MCF 10A (cell line): ENCODE measurements at regions not wholly inside any gene's neighbourhood (a gene's known extent, or its start where the extent isn't known, plus 50 kb on each side); places are given as distances from the start of the nearest gene placed in this dataset.

ENCODE experiments used
- BruUV-seq: library from RNA; stranded (reverse); fragments of 400-500 nt; replicated peaks from 2 replicates; lab custom pipeline; 2021; lab: Mats Ljungman, UMichigan
- CTCF ChIA-PET: fragments of 300-600 bp; sonication (Branson Sonifier 250); formaldehyde crosslinking; extraction: SDS; loops from one replicate; lab custom pipeline; 2021; ENCODE audit warnings: antibody characterized with exemption, inconsistent platforms; lab: Yijun Ruan, JAX
- POLR2A ChIA-PET: fragments of 300-600, 350-650 bp; sonication (Branson Sonifier 250); formaldehyde crosslinking; extraction: SDS; loops from one replicate; lab custom pipeline; 2020; ENCODE audit warnings: antibody characterized with exemption, inconsistent platforms; lab: Yijun Ruan, JAX
- DNase-seq: peaks from one replicate; pipeline ENCODE4 v3.0.0-alpha.2; 2018; ENCODE audit not compliant: unreplicated experiment
- H3K27ac Mint-ChIP-seq: one replicate; pipeline ENCODE4 v1.8.0; 2022; ENCODE audit warnings: mild to moderate bottlenecking, low read depth, mixed read lengths; ENCODE audit not compliant: unreplicated experiment
- H3K27me3 Mint-ChIP-seq: one replicate; pipeline ENCODE4 v1.8.0; 2022; ENCODE audit warnings: mixed read lengths; ENCODE audit not compliant: insufficient read depth, unreplicated experiment
- H3K36me3 Mint-ChIP-seq: one replicate; pipeline ENCODE4 v1.8.0; 2022; ENCODE audit warnings: mild to moderate bottlenecking, moderate library complexity, mixed read lengths; ENCODE audit not compliant: insufficient read depth, unreplicated experiment
- H3K4me1 Mint-ChIP-seq: one replicate; pipeline ENCODE4 v1.8.0; 2022; ENCODE audit warnings: mixed read lengths; ENCODE audit not compliant: insufficient read depth, unreplicated experiment
- H3K4me3 Mint-ChIP-seq: one replicate; pipeline ENCODE4 v1.8.0; 2022; ENCODE audit warnings: mild to moderate bottlenecking, moderate library complexity, mixed read lengths; ENCODE audit not compliant: unreplicated experiment
- H3K9me3 Mint-ChIP-seq: one replicate; pipeline ENCODE4 v1.8.0; 2022; ENCODE audit warnings: mixed read lengths; ENCODE audit not compliant: unreplicated experiment
- CTCF ChIP-seq: fragments of 200-600 bp; IDR thresholded peaks from one replicate; pipeline ENCODE4 v1.8.0; 2022; ENCODE audit warnings: antibody characterized with exemption, mild to moderate bottlenecking; ENCODE audit not compliant: unreplicated experiment
- intact Hi-C: fragments of 100-400 bp; cut with micrococcal nuclease; formaldehyde crosslinking; loops from 2 replicates; pipeline ENCODE4 v1.14.1; 2022

GRCh38 chr2:8015848-8016600, 665.8 kb upstream of the ID2 start:
- peaks cover 7% of the 10 kb centered on the region for H3K9me3 Mint-ChIP-seq
- H3K27me3 Mint-ChIP-seq = no peaks in the 10 kb centered on the region
- H3K36me3 Mint-ChIP-seq = no peaks in the 10 kb centered on the region
- POLR2A ChIA-PET = no interaction called here
- H3K4me1 Mint-ChIP-seq = no peaks in the 10 kb centered on the region
- no TSS peak for BruUV-seq
- H3K27ac Mint-ChIP-seq = no peak overlapping the region
- CTCF ChIA-PET = interaction anchor here (0.6 kb wide), 1 partner anchor 673 kb away, joined by 3 read pairs; no protein-coding TSS in a partner anchor
- TF ChIP-seq CTCF = no peak
- DNase-seq = no peak
- no peak overlapping the region for H3K4me3 Mint-ChIP-seq
- intact Hi-C loops = no loop called here

- H3K4me3 Mint-ChIP-seq = no peak overlapping the region
- H3K27ac Mint-ChIP-seq = no peak overlapping the region
- no peak for TF ChIP-seq CTCF
- no peaks in the 10 kb centered on the region for H3K27me3 Mint-ChIP-seq
- H3K4me1 Mint-ChIP-seq = no peaks in the 10 kb centered on the region
- DNase-seq = no peak
- no TSS peak for BruUV-seq
- intact Hi-C loops = no loop called here
- peaks cover 7% of the 10 kb centered on the region for H3K9me3 Mint-ChIP-seq
- ChIA-PET CTCF (no interaction called here), POLR2A (no interaction called here)
- no peaks in the 10 kb centered on the region for H3K36me3 Mint-ChIP-seq
Observed at GRCh38 chr2:8016688-8017087, 665.2 kb upstream of the ID2 start.

GRCh38 chr2:8018956-8019355, 662.9 kb upstream of the ID2 start:
- no peaks in the 10 kb centered on the region for H3K4me1 Mint-ChIP-seq

GRCh38 chr2:8019934-8020333, 661.9 kb upstream of the ID2 start:
- BruUV-seq = no TSS peak
- H3K9me3 Mint-ChIP-seq = peaks cover 7% of the 10 kb centered on the region
- ChIA-PET POLR2A (no interaction called here), CTCF (no interaction called here)
- H3K27me3 Mint-ChIP-seq = no peaks in the 10 kb centered on the region
- H3K36me3 Mint-ChIP-seq = no peaks in the 10 kb centered on the region
- intact Hi-C loops = no loop called here
- no peak for TF ChIP-seq CTCF
- DNase-seq = no peak
- H3K4me3 Mint-ChIP-seq = no peak overlapping the region
- H3K4me1 Mint-ChIP-seq = no peaks in the 10 kb centered on the region
- H3K27ac Mint-ChIP-seq = no peak overlapping the region

More at GRCh38 chr2:8018956-8019355, 662.9 kb upstream of the ID2 start:
- ChIA-PET POLR2A (no interaction called here), CTCF (no interaction called here)
- Mint-ChIP-seq H3K27ac (no peak overlapping the region), H3K27me3 (no peaks in the 10 kb centered on the region), H3K9me3 (peaks cover 7% of the 10 kb centered on the region), H3K36me3 (no peaks in the 10 kb centered on the region), H3K4me3 (no peak overlapping the region)
- intact Hi-C loops = no loop called here
- TF ChIP-seq CTCF = no peak
- no TSS peak for BruUV-seq
- no peak for DNase-seq
